ENCODE measurements at regions not wholly inside any gene's neighbourhood (a gene's known extent, or its start where the extent isn't known, plus 50 kb on each side); places are given as distances from the start of the nearest gene placed in this dataset.
"Not testable (repeated sequence)": the region's sequence is repeated elsewhere in the genome, so short reads cannot be mapped to it uniquely, and the experiment has no call there.

GRCh38 chr4:164169591-164169990, 584.3 kb upstream of the SMIM31 start:
- no peak for DNase-seq (ENCODE audit: low read depth in 4 of 4, low spot score in 3 of 4)

GRCh38 chr4:164177153-164177552, 576.8 kb upstream of the SMIM31 start:
- no peak for DNase-seq (ENCODE audit: low read depth in 4 of 4, low spot score in 3 of 4)

GRCh38 chr4:164177753-164178152, 576.2 kb upstream of the SMIM31 start:
- DNase-seq (ENCODE audit: low read depth in 4 of 4, low spot score in 3 of 4): no peak

GRCh38 chr4:164188236-164188635, 565.7 kb upstream of the SMIM31 start:
- no peak for DNase-seq (ENCODE audit: low read depth in 4 of 4, low spot score in 3 of 4)

- no peak for DNase-seq (ENCODE audit: low read depth in 4 of 4, low spot score in 3 of 4)
Measured at GRCh38 chr4:164192844-164193243, 561.1 kb upstream of the SMIM31 start.

GRCh38 chr4:164193676-164194075, 560.3 kb upstream of the SMIM31 start:
- no peak for DNase-seq (ENCODE audit: low read depth in 4 of 4, low spot score in 3 of 4)

- DNase-seq (ENCODE audit: low read depth in 4 of 4, low spot score in 3 of 4): no peak
Measured at GRCh38 chr4:164197556-164197955, 556.4 kb upstream of the SMIM31 start.

- no peak for DNase-seq (ENCODE audit: low read depth in 4 of 4, low spot score in 3 of 4)
Measured at GRCh38 chr4:164203476-164203875, 550.5 kb upstream of the SMIM31 start.

GRCh38 chr4:164204434-164204833, 549.5 kb upstream of the SMIM31 start:
- no peak for DNase-seq (ENCODE audit: low read depth in 4 of 4, low spot score in 3 of 4)

GRCh38 chr4:164207460-164207859, 546.5 kb upstream of the SMIM31 start:
- no peak for DNase-seq (ENCODE audit: low read depth in 4 of 4, low spot score in 3 of 4)

- DNase-seq (ENCODE audit: low read depth in 4 of 4, low spot score in 3 of 4): no peak
Measured at GRCh38 chr4:164210377-164210776, 543.6 kb upstream of the SMIM31 start.

- no peak for DNase-seq (ENCODE audit: low read depth in 4 of 4, low spot score in 3 of 4)
Measured at GRCh38 chr4:164212134-164212533, 541.8 kb upstream of the SMIM31 start.

GRCh38 chr4:164212714-164213113, 541.2 kb upstream of the SMIM31 start:
- no peak for DNase-seq (ENCODE audit: low read depth in 4 of 4, low spot score in 3 of 4)

GRCh38 chr4:164215113-164215741, 538.7 kb upstream of the SMIM31 start:
- DNase-seq (ENCODE audit: low read depth in 4 of 4, low spot score in 3 of 4): no peak

- no peak for DNase-seq (ENCODE audit: low read depth in 4 of 4, low spot score in 3 of 4)
Measured at GRCh38 chr4:164221631-164222030, 532.3 kb upstream of the SMIM31 start.

GRCh38 chr4:164224871-164225270, 529.1 kb upstream of the SMIM31 start:
- no peak for DNase-seq (ENCODE audit: low read depth in 4 of 4, low spot score in 3 of 4)

GRCh38 chr4:164229255-164229654, 524.7 kb upstream of the SMIM31 start:
- no peak for DNase-seq (ENCODE audit: low read depth in 4 of 4, low spot score in 3 of 4)

- DNase-seq (ENCODE audit: low read depth in 4 of 4, low spot score in 3 of 4): no peak
Measured at GRCh38 chr4:164239433-164239832, 514.5 kb upstream of the SMIM31 start.

GRCh38 chr4:164239976-164240375, 514.0 kb upstream of the SMIM31 start:
- no peak for DNase-seq (ENCODE audit: low read depth in 4 of 4, low spot score in 3 of 4)

- no peak for DNase-seq (ENCODE audit: low read depth in 4 of 4, low spot score in 3 of 4)
Measured at GRCh38 chr4:164251257-164251656, 502.7 kb upstream of the SMIM31 start.

- DNase-seq (ENCODE audit: low read depth in 4 of 4, low spot score in 3 of 4): no peak
Measured at GRCh38 chr4:164252286-164252685, 501.6 kb upstream of the SMIM31 start.

GRCh38 chr4:164261831-164262230, 492.1 kb upstream of the SMIM31 start:
- DNase-seq (ENCODE audit: low read depth in 4 of 4, low spot score in 3 of 4): no peak

- not testable (repeated sequence) for DNase-seq (ENCODE audit: low read depth in 4 of 4, low spot score in 3 of 4)
Measured at GRCh38 chr4:164262508-164262907, 491.4 kb upstream of the SMIM31 start.

Data from left renal pelvis (tissue), 4 donors.